Superior temporal gyrus (tissue), 1 donor: ENCODE measurements at regions not wholly inside any gene's neighbourhood (a gene's known extent, or its start where the extent isn't known, plus 50 kb on each side); places are given as distances from the start of the nearest gene placed in this dataset.
"Not testable (repeated sequence)": the region's sequence is repeated elsewhere in the genome, so short reads cannot be mapped to it uniquely, and the experiment has no call there.

Experiments
- DNase-seq: peaks from one replicate; pipeline ENCODE4 v3.0.0-alpha.2; 2016; ENCODE audit errors: extremely low spot score

DNA sequence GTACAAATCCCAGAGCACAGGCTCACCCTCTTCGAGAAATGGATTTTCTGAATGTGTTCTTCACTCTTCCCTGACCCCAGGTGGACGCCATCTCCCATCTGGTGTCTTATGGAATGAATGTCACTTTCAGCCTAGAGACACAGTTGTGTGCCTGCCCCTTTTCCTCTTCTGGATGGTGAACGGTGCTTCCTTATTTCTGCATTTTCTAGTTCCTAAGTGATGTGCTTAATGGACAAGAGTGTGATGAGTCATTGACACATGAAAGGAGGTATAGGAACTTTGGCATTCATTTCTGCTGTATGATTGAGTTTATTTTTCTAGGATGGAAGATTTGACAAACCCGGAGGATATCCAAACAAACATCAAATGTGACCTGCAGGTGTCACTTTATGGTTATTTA lies 114.9 kb upstream of the PTPN20 start:
- DNase-seq, result not testable (repeated sequence)

DNA sequence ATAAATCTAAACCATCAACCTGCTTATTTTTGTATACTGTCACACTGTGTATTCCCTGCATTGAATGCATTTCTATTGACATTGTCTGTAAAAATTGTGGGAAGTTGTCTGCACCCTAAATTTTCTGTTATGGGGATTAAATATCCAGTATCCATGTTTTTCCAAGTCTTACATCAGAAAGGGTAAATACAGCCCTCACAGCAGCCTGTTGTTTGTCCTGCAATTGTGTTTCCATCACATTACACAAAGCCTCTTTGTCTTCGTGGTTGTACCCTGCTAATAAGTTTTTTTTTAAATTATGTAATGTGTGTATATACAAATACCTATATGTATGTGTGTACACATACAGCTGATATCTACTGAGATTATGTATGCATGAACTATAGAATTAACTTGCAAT lies 109.2 kb upstream of the PTPN20 start:
- DNase-seq, result peak; percentile 47

DNA sequence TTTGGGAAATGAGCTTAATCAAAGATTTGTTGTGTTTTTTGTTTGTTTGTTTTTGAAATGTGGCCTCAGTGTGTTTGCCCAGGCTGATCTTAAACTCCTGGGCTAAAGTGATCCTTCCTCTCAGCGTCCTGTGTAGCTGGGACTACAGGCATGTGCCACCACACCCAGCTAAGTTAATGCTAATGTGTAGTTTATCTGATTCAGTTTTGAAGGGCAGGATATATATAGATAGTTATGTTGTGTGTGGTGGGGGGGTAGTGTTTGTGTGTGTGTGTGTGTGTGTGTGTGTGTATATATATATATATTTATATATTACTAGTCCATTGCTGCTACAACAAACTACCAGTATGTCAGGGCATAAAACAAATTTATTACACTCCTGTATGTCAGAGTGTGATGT lies 108.1 kb upstream of the PTPN20 start:
- not testable (repeated sequence) for DNase-seq

DNA sequence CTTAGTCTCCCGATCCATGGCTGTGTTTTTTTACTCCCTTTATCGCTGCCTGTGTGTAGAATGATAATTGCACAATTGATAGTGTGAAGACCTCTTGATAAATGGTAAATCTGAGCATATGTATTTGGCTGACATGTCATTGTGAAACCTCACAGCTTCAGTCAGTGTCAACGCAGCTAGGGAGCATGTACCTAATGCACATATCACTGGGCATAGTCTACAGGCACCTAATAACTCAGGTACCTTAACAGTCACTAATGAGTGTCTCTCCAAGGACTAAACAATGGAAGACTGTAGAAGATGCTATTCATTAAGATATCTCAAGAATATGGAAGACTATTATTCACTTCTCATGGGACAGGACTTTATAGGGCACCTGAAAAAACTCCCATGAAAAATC lies 101.0 kb upstream of the PTPN20 start:
- not testable (repeated sequence) for DNase-seq

DNA sequence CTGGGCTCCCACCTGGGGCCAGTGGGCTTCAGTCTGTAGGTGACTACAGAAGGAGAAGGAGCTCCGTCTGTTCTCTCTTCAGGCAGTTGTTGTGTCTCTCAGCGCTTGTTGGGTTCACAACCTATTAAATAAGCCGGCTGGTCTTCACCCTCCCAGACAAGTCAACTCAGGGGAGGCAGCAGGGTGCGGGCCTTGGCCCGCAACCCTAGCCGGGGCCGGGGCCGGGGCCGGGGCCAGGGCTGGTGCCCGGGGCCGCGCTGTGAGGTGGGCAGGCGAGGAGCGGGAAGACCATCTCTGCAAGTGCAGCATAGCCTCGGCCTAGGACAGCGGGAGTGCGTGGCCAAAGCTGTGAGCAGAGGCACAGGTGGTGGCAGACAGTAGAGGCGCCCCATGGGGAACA lies 95.1 kb upstream of the PTPN20 start:
- DNase-seq, result not testable (repeated sequence)

GRCh38 chr10:46840393-46841050 lies 70.7 kb upstream of the PTPN20 start:
- not testable (repeated sequence) for DNase-seq

GRCh38 chr10:46841051-46841593 lies 70.1 kb upstream of the PTPN20 start:
- DNase-seq, result not testable (repeated sequence)

GRCh38 chr10:46845194-46845593 lies 66.0 kb upstream of the PTPN20 start:
- DNase-seq, result not testable (repeated sequence)

- DNase-seq, result not testable (repeated sequence)
Observed at GRCh38 chr10:46845640-46846039, 65.6 kb upstream of the PTPN20 start.

GRCh38 chr10:46860753-46861152 lies 50.5 kb upstream of the PTPN20 start:
- not testable (repeated sequence) for DNase-seq
